ENCODE measurements at regions not wholly inside any gene's neighbourhood (a gene's known extent, or its start where the extent isn't known, plus 50 kb on each side); places are given as distances from the start of the nearest gene placed in this dataset.
"Not testable (repeated sequence)": the region's sequence is repeated elsewhere in the genome, so short reads cannot be mapped to it uniquely, and the experiment has no call there.

- TF ChIP-seq CTCF (IDR thresholded peaks at IDR 0.05); EZH2 (IDR thresholded peaks at IDR 0.05; ENCODE audit: borderline replicate concordance, insufficient read depth, low read depth, low read length, poor library complexity, severe bottlenecking): not testable (repeated sequence)
Measured at GRCh38 chr7:79915346-79915745, 219.3 kb upstream of the GNAI1 start.

All from B cell (primary cell).